ENCODE measurements at regions not wholly inside any gene's neighbourhood (a gene's known extent, or its start where the extent isn't known, plus 50 kb on each side); places are given as distances from the start of the nearest gene placed in this dataset.

DNA sequence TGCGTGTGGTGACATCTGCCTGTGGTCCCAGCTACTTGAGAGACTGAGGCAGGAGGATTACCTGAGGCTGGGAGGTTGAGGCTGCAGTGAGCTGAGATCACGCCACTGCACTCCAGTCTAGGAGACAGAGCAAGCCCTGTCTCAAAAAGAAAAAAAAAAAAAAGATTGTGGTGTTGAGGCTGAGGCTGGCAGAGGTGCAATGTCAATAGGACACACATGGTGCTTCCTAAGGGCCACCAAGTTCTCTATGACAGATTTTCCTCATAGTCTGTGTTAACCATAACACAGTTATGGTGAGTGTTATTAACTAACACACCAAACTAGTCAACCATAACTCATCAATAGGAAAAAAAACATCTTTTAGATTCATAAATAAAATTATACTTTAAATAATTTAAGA, 494.4 kb downstream of the TMX3 start:
- TF ChIP-seq EP300 (IDR thresholded peaks at IDR 0.05; ENCODE audit: borderline replicate concordance), result no peak
- no peak for TF ChIP-seq NFIC (IDR thresholded peaks at IDR 0.05)
- no peak for TF ChIP-seq YY1 (IDR thresholded peaks at IDR 0.05; ENCODE audit: low read depth)
- TF ChIP-seq, protein P1, sequence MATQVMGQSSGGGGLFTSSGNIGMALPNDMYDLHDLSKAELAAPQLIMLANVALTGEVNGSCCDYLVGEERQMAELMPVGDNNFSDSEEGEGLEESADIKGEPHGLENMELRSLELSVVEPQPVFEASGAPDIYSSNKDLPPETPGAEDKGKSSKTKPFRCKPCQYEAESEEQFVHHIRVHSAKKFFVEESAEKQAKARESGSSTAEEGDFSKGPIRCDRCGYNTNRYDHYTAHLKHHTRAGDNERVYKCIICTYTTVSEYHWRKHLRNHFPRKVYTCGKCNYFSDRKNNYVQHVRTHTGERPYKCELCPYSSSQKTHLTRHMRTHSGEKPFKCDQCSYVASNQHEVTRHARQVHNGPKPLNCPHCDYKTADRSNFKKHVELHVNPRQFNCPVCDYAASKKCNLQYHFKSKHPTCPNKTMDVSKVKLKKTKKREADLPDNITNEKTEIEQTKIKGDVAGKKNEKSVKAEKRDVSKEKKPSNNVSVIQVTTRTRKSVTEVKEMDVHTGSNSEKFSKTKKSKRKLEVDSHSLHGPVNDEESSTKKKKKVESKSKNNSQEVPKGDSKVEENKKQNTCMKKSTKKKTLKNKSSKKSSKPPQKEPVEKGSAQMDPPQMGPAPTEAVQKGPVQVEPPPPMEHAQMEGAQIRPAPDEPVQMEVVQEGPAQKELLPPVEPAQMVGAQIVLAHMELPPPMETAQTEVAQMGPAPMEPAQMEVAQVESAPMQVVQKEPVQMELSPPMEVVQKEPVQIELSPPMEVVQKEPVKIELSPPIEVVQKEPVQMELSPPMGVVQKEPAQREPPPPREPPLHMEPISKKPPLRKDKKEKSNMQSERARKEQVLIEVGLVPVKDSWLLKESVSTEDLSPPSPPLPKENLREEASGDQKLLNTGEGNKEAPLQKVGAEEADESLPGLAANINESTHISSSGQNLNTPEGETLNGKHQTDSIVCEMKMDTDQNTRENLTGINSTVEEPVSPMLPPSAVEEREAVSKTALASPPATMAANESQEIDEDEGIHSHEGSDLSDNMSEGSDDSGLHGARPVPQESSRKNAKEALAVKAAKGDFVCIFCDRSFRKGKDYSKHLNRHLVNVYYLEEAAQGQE (IDR thresholded peaks at IDR 0.05; ENCODE audit: low read depth), result no peak
- no peak for TF ChIP-seq ZBTB7A (IDR thresholded peaks at IDR 0.05; ENCODE audit: low read depth)

Measured in Ishikawa (cell line).